RWPE1 (cell line): ENCODE measurements at regions not wholly inside any gene's neighbourhood (a gene's known extent, or its start where the extent isn't known, plus 50 kb on each side); places are given as distances from the start of the nearest gene placed in this dataset.

Source experiments
- CTCF ChIA-PET: fragments of 350-600 bp; sonication (Branson Sonifier 250); formaldehyde crosslinking; extraction: SDS; loops from one replicate; lab custom pipeline; 2021; lab: Yijun Ruan, JAX
- POLR2A ChIA-PET: fragments of 400-600 bp; formaldehyde crosslinking; extraction: SDS; loops from one replicate; lab custom pipeline; 2020; ENCODE audit warnings: antibody characterized with exemption; ENCODE audit not compliant: low non-redundant PET; lab: Yijun Ruan, JAX
- DNase-seq: peaks from one replicate; pipeline ENCODE4 v3.0.0; 2012; ENCODE audit warnings: low spot score
- H3K27ac ChIP-seq: fragments of 450-650 bp; 2 replicates; pipeline ENCODE4 v1.5.1; 2017
- TF ChIP-seq, protein P1 (sequence below): fragments of 450-650 bp; conservative IDR thresholded peaks from 2 replicates; pipeline ENCODE4 v1.5.1; 2017; ENCODE audit warnings: low read depth, mild to moderate bottlenecking

DNA sequence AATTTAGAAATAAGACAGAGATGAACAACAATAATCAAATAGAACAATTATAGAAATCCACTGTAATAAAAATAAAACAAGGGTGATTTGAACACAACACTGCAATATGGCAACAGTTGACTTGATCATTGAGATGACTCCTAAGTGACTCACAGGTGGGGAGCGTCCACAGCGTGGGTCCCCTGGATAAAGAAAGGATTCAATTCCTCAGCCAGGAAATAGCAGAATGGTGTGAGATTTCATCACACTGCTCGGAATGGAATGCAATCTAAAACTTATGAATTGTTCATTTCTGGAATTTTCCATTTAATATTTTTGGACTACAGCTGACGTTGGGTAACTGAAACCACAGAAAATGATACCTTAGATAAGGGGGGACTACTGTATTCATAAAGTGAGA is 82.0 kb downstream of the CNTN3 start:
- POLR2A ChIA-PET, result no interaction called here
- peak; percentile 10 for DNase-seq
- H3K27ac ChIP-seq, result no peak overlapping the region
- CTCF ChIA-PET, result no interaction called here
- TF ChIP-seq, protein P1, sequence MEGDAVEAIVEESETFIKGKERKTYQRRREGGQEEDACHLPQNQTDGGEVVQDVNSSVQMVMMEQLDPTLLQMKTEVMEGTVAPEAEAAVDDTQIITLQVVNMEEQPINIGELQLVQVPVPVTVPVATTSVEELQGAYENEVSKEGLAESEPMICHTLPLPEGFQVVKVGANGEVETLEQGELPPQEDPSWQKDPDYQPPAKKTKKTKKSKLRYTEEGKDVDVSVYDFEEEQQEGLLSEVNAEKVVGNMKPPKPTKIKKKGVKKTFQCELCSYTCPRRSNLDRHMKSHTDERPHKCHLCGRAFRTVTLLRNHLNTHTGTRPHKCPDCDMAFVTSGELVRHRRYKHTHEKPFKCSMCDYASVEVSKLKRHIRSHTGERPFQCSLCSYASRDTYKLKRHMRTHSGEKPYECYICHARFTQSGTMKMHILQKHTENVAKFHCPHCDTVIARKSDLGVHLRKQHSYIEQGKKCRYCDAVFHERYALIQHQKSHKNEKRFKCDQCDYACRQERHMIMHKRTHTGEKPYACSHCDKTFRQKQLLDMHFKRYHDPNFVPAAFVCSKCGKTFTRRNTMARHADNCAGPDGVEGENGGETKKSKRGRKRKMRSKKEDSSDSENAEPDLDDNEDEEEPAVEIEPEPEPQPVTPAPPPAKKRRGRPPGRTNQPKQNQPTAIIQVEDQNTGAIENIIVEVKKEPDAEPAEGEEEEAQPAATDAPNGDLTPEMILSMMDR, result no peak

DNA sequence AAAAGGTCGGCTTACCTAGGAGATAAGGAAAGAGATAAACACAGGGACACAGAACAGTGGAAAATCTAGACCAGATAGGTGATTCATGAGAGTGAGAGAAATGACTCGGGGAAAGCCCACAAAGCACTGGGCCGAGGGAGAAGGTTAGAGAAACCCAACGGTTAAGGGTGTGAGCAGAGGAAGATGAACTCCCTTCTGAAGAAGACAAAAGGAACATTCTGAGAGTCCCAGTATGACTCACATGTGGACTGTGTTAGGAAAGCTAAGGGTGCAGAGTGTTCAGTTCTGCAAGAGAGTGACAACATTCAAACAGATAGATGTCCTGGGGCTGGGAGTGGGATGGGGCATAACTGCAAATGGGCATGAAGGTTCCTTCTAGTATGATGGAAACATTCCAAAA is 83.0 kb downstream of the CNTN3 start:
- POLR2A ChIA-PET, result no interaction called here
- no peak for DNase-seq
- CTCF ChIA-PET, result no interaction called here
- TF ChIP-seq, protein P1, result no peak
- H3K27ac ChIP-seq, result no peak overlapping the region

DNA sequence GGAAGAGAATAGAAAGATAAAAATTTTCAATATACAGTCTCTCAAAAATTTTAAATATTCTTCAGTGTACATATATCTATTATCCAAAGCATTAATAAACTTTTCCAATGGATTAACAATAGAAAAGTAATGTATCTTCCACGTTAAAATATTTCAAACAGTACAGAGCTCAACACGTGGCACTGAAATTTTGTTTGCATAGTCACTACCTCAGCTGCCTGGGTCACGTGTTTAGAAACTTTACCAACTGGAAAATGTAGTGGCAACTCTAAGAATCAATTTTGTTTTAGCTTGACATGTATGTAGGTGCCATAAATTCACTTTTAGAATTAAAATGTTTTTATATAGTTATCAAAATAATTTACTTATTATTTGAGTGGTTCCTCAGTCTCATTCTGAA is 85.3 kb downstream of the CNTN3 start:
- CTCF ChIA-PET, result no interaction called here
- no peak for DNase-seq
- POLR2A ChIA-PET, result no interaction called here
- H3K27ac ChIP-seq, result no peak overlapping the region
- TF ChIP-seq, protein P1, result no peak

DNA sequence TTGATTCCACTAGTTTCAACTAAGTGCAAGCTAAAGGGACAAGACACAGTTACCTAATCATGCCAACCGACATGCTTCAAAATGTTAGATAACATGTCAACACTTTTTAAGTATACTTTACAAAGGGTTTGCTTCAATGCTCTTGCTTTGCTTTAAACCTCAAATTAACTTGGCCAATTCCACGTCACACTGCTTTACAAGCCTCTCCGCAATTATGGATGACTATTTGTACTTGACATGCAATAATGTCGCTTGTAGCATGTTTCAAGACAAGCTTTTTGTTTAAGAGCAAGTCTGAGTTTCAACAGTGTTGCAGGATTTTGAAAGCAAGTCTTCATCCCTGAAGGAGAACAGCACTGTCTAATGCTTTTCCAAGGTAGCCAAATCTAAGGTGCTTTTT is 86.9 kb downstream of the CNTN3 start:
- POLR2A ChIA-PET, result no interaction called here

DNA sequence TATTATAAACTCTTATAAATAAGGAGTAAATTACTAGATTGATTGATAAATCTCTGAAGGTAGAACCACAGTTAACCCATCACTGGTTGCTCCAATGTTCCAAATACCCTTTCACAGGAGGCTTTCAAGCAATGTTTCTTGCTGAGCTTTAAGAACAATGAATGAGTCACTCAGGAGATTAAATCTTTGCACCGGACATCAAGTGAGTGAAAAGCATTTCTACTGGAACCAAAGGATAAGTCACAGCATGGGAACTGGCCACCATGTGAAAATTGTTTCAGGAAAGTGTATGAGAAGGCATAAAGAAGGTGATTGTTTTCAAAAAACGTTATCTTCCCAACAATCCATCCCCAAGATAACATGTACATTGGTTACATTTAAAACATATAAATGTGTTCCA is 90.6 kb downstream of the CNTN3 start:
- DNase-seq, result no peak
- CTCF ChIA-PET, result no interaction called here
- no peak overlapping the region for H3K27ac ChIP-seq
- TF ChIP-seq, protein P1, result no peak
- POLR2A ChIA-PET, result no interaction called here

More for the DNA sequence above, 86.9 kb downstream of the CNTN3 start:
- CTCF ChIA-PET, result no interaction called here
- H3K27ac ChIP-seq, result no peak overlapping the region
- TF ChIP-seq, protein P1, result no peak
- DNase-seq, result no peak

DNA sequence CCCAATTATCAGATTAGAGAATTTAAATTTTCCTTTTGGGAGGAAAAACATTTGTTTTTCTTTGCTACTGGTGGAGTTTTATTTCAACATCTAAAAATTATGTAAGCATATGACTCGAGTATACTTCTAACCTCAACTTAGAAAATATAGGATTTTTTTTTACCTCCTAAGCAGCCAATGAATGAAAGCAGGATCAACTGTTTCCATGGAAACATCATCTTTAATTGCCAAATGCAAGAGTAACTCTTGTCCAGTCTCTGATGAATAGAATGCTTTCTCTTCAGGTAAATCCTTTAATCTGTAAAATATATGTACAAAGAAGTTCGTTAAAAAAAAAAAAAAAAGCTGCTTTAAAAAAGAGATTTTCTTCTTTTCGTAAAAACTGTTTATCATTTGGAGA is 93.6 kb downstream of the CNTN3 start:
- POLR2A ChIA-PET, result no interaction called here
- CTCF ChIA-PET, result no interaction called here
- DNase-seq, result no peak
- no peak overlapping the region for H3K27ac ChIP-seq
- TF ChIP-seq, protein P1, result no peak

DNA sequence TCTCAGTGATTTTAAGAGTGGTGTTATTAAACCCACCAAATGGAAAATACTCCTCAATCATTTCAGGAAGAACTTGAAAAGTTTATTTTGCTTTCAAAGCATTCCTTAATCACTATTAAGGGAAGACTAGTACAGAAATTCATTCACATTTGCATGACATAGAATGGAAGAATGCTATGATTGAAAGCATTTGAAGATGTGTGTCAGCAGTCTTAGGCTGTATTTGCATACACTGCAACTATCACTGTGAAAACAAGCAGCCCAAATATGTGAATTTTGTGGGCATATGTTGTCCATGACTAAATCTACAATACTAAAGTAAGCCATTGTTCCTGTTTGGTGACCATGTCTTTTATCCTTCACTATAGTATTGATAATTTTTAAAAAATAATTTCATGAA is 95.8 kb downstream of the CNTN3 start:
- no peak overlapping the region for H3K27ac ChIP-seq
- TF ChIP-seq, protein P1, result no peak
- ChIA-PET CTCF (no interaction called here), POLR2A (no interaction called here)
- no peak for DNase-seq
